Astrocyte (in vitro differentiated cells and primary cell): ENCODE measurements at regions not wholly inside any gene's neighbourhood (a gene's known extent, or its start where the extent isn't known, plus 50 kb on each side); places are given as distances from the start of the nearest gene placed in this dataset.

Experiments
- DNase-seq: peaks from one replicate; pipeline ENCODE4 v3.0.0-alpha.2; 2010; ENCODE audit warnings: low read depth
- FAIRE-seq: peaks from 2 replicates; lab custom pipeline; 2011; peaks lifted over from hg19 to GRCh38; lab: Jason Lieb, UNC
- H2AFZ ChIP-seq: 2 replicates; pipeline ENCODE4 v1.6.0; 2012; ENCODE audit warnings: low read depth, low read length, inconsistent platforms
- H3K27ac ChIP-seq: 2 replicates; pipeline ENCODE4 v1.5.1; 2011; ENCODE audit warnings: low read depth, low read length, inconsistent platforms
- H3K27me3 ChIP-seq: 2 replicates; pipeline ENCODE4 v1.6.0; 2011; ENCODE audit warnings: low read length, inconsistent platforms; ENCODE audit not compliant: insufficient read depth
- H3K36me3 ChIP-seq: 2 replicates; pipeline ENCODE4 v1.5.1; 2011; ENCODE audit warnings: low read length, inconsistent platforms; ENCODE audit not compliant: insufficient read depth
- H3K4me1 ChIP-seq: 2 replicates; pipeline ENCODE4 v1.5.1; 2011; ENCODE audit warnings: low read length, inconsistent platforms; ENCODE audit not compliant: insufficient read depth
- H3K4me2 ChIP-seq: 2 replicates; pipeline ENCODE4 v1.6.0; 2012; ENCODE audit warnings: low read length, inconsistent platforms
- H3K4me3 ChIP-seq: 2 replicates; pipeline ENCODE4 v1.5.1; 2011; ENCODE audit warnings: low read depth, mild to moderate bottlenecking, low read length, inconsistent platforms; ENCODE audit not compliant: insufficient read depth
- H3K79me2 ChIP-seq: 2 replicates; pipeline ENCODE4 v1.6.0; 2012; ENCODE audit warnings: mild to moderate bottlenecking, low read length, inconsistent platforms; ENCODE audit not compliant: insufficient read depth
- H3K9ac ChIP-seq: 2 replicates; pipeline ENCODE4 v1.6.0; 2012; ENCODE audit warnings: mild to moderate bottlenecking, low read length, inconsistent platforms
- H3K9me3 ChIP-seq: 2 replicates; pipeline ENCODE4 v1.5.1; 2012; ENCODE audit warnings: low read depth, mild to moderate bottlenecking, low read length, inconsistent platforms; ENCODE audit not compliant: insufficient read depth
- H4K20me1 ChIP-seq: 2 replicates; pipeline ENCODE4 v1.6.0; 2012; ENCODE audit warnings: low read length, inconsistent platforms; ENCODE audit not compliant: insufficient read depth
- H3K27ac Mint-ChIP-seq: one replicate; pipeline ENCODE4 v1.8.0; 2021; ENCODE audit warnings: mild to moderate bottlenecking, mixed read lengths; ENCODE audit not compliant: unreplicated experiment
- H3K27me3 Mint-ChIP-seq: one replicate; pipeline ENCODE4 v1.8.0; 2021; ENCODE audit warnings: low read depth, mixed read lengths; ENCODE audit not compliant: unreplicated experiment
- H3K36me3 Mint-ChIP-seq: one replicate; pipeline ENCODE4 v1.8.0; 2021; ENCODE audit warnings: low read depth, mixed read lengths; ENCODE audit not compliant: unreplicated experiment
- H3K4me1 Mint-ChIP-seq: one replicate; pipeline ENCODE4 v1.8.0; 2021; ENCODE audit warnings: low read depth, mixed read lengths; ENCODE audit not compliant: unreplicated experiment
- H3K4me3 Mint-ChIP-seq: one replicate; pipeline ENCODE4 v1.8.0; 2021; ENCODE audit warnings: mild to moderate bottlenecking, moderate library complexity, mixed read lengths; ENCODE audit not compliant: unreplicated experiment
- H3K9me3 Mint-ChIP-seq: one replicate; pipeline ENCODE4 v1.8.0; 2021; ENCODE audit warnings: mild to moderate bottlenecking, mixed read lengths; ENCODE audit not compliant: unreplicated experiment
- CTCF ChIP-seq: IDR thresholded peaks from 2 replicates; pipeline ENCODE4 v1.5.1; 2011; ENCODE audit warnings: low read depth, mild to moderate bottlenecking, inconsistent platforms, low read length, moderate library complexity; ENCODE audit not compliant: insufficient read depth
- EZH2 ChIP-seq: IDR thresholded peaks from 2 replicates; pipeline ENCODE4 v1.6.1; 2012; ENCODE audit warnings: mild to moderate bottlenecking, low read length, inconsistent platforms; ENCODE audit not compliant: insufficient read depth

GRCh38 chr12:75571204-75571603 is 59.8 kb upstream of the KRR1 start:
- H3K9ac ChIP-seq, result no peak overlapping the region
- FAIRE-seq, result no peak
- H2AFZ ChIP-seq, result no peak overlapping the region
- Mint-ChIP-seq H3K27me3 (no peaks in the 10 kb centered on the region), H3K4me3 (no peak overlapping the region), H3K4me1 (no peaks in the 10 kb centered on the region), H3K27ac (no peak overlapping the region), H3K36me3 (no peaks in the 10 kb centered on the region), H3K9me3 (peaks cover 4% of the 10 kb centered on the region)
- no peak overlapping the region for H3K4me3 ChIP-seq
- no peaks in the 10 kb centered on the region for H3K36me3 ChIP-seq
- H3K27ac ChIP-seq, result no peak overlapping the region
- no peaks in the 10 kb centered on the region for H3K9me3 ChIP-seq
- H3K79me2 ChIP-seq, result no peaks in the 10 kb centered on the region
- no peaks in the 10 kb centered on the region for H3K4me1 ChIP-seq
- no peaks in the 10 kb centered on the region for H4K20me1 ChIP-seq
- no peak for DNase-seq
- H3K27me3 ChIP-seq, result no peaks in the 10 kb centered on the region
- no peak overlapping the region for H3K4me2 ChIP-seq
- no peak for TF ChIP-seq EZH2
- TF ChIP-seq CTCF, result no peak

GRCh38 chr12:75568801-75569200 is 57.4 kb upstream of the KRR1 start:
- Histone ChIP-seq H2AFZ (no peak overlapping the region), H3K27me3 (no peaks in the 10 kb centered on the region), H3K4me2 (no peak overlapping the region), H3K4me3 (no peak overlapping the region), H3K79me2 (no peaks in the 10 kb centered on the region), H4K20me1 (no peaks in the 10 kb centered on the region), H3K27ac (no peak overlapping the region), H3K36me3 (no peaks in the 10 kb centered on the region), H3K9me3 (peaks cover 9% of the 10 kb centered on the region), H3K9ac (no peak overlapping the region), H3K4me1 (no peaks in the 10 kb centered on the region)
- no peaks in the 10 kb centered on the region for H3K4me1 Mint-ChIP-seq
- no peak for DNase-seq
- H3K9me3 Mint-ChIP-seq, result peaks cover 13% of the 10 kb centered on the region
- no peak overlapping the region for H3K4me3 Mint-ChIP-seq
- H3K27ac Mint-ChIP-seq, result no peak overlapping the region
- H3K27me3 Mint-ChIP-seq, result no peaks in the 10 kb centered on the region
- FAIRE-seq, result no peak
- no peaks in the 10 kb centered on the region for H3K36me3 Mint-ChIP-seq
- no peak for TF ChIP-seq CTCF
- no peak for TF ChIP-seq EZH2

- Mint-ChIP-seq H3K27me3 (no peaks in the 10 kb centered on the region), H3K27ac (no peak overlapping the region), H3K36me3 (no peaks in the 10 kb centered on the region), H3K4me1 (no peaks in the 10 kb centered on the region), H3K9me3 (peaks cover 13% of the 10 kb centered on the region), H3K4me3 (no peak overlapping the region)
- no peak overlapping the region for H3K9ac ChIP-seq
- no peak overlapping the region for H3K27ac ChIP-seq
- no peak overlapping the region for H3K4me2 ChIP-seq
- no peaks in the 10 kb centered on the region for H3K79me2 ChIP-seq
- H3K36me3 ChIP-seq, result no peaks in the 10 kb centered on the region
- no peaks in the 10 kb centered on the region for H3K4me1 ChIP-seq
- no peaks in the 10 kb centered on the region for H4K20me1 ChIP-seq
- FAIRE-seq (no peak), DNase-seq (peak; percentile 56)
- peaks cover 9% of the 10 kb centered on the region for H3K9me3 ChIP-seq
- H3K4me3 ChIP-seq, result no peak overlapping the region
- TF ChIP-seq CTCF (no peak), EZH2 (no peak)
- H3K27me3 ChIP-seq, result no peaks in the 10 kb centered on the region
- no peak overlapping the region for H2AFZ ChIP-seq
Measured at GRCh38 chr12:75568393-75568792, 57.0 kb upstream of the KRR1 start.
